ENCODE measurements at regions not wholly inside any gene's neighbourhood (a gene's known extent, or its start where the extent isn't known, plus 50 kb on each side); places are given as distances from the start of the nearest gene placed in this dataset.

DNA sequence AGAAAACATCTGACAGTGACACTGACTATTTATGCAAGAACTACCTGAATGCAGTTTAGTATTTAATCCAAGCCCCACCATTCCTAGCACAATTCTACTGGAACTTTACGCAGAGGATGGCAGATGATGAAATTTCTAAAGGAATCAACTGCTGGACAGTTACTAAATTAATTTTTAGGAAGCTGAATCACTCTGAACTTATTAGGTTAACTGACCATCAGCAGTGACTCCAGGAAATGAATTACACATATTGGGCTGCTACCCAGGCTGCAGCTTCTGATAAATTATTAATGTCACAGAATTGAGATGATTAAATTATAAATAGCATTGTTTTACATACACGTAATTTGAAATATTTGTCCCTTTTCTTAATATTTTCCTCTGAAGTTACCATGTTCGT, 250.8 kb downstream of the TMEM182 start:
- H3K27me3 ChIP-seq = no peaks in the 10 kb centered on the region
- no peaks in the 10 kb centered on the region for H3K4me1 ChIP-seq
- no peaks in the 10 kb centered on the region for H3K9me3 ChIP-seq
- no peak overlapping the region for H3K27ac ChIP-seq
- no peak for TF ChIP-seq POLR2A (IDR thresholded peaks at IDR 0.05)
- no peaks in the 10 kb centered on the region for H3K36me3 ChIP-seq
- no peak for ATAC-seq (ENCODE audit: low FRiP score in 2 of 2)
- H3K4me3 ChIP-seq = no peak overlapping the region
- WGBS, 2 donors = 79 to 85% methylated on average over 3 of the region's 3 CpGs
- no peak for DNase-seq

DNA sequence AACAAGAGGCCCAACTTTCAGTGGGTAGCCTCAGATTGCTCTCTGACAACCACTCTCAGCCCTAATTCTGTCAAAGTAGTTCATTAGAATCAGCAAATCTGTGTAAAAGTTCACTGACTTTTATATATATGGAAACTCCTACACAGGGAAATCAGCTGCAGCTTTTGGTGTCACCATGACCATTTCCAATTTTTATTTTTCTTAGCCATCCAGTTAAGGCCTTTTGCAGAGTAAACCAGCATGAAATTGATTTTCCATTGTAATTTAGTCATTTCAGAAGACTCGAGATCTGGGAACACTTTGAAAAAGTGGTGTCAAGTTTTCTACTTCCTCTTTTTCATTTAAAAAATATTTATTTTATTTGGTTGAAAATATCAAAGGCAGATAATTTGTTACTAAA, 263.2 kb downstream of the TMEM182 start:
- TF ChIP-seq POLR2A (IDR thresholded peaks at IDR 0.05) (no peak), EP300 (IDR thresholded peaks at IDR 0.05) (no peak), POLR2AphosphoS5 (IDR thresholded peaks at IDR 0.05) (no peak)
- TF ChIP-seq, protein P1, sequence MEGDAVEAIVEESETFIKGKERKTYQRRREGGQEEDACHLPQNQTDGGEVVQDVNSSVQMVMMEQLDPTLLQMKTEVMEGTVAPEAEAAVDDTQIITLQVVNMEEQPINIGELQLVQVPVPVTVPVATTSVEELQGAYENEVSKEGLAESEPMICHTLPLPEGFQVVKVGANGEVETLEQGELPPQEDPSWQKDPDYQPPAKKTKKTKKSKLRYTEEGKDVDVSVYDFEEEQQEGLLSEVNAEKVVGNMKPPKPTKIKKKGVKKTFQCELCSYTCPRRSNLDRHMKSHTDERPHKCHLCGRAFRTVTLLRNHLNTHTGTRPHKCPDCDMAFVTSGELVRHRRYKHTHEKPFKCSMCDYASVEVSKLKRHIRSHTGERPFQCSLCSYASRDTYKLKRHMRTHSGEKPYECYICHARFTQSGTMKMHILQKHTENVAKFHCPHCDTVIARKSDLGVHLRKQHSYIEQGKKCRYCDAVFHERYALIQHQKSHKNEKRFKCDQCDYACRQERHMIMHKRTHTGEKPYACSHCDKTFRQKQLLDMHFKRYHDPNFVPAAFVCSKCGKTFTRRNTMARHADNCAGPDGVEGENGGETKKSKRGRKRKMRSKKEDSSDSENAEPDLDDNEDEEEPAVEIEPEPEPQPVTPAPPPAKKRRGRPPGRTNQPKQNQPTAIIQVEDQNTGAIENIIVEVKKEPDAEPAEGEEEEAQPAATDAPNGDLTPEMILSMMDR (IDR thresholded peaks at IDR 0.05) = no peak
- Histone ChIP-seq H3K4me1 (no peaks in the 10 kb centered on the region), H3K9me3 (no peaks in the 10 kb centered on the region), H3K27me3 (no peaks in the 10 kb centered on the region), H3K27ac (no peak overlapping the region), H3K4me3 (no peak overlapping the region), H3K36me3 (no peaks in the 10 kb centered on the region)
- ATAC-seq (ENCODE audit: low FRiP score in 2 of 2) (no peak), DNase-seq (no peak)
- 71 to 76% methylated on average over 1 of the region's 1 CpG for WGBS, 2 donors

DNA sequence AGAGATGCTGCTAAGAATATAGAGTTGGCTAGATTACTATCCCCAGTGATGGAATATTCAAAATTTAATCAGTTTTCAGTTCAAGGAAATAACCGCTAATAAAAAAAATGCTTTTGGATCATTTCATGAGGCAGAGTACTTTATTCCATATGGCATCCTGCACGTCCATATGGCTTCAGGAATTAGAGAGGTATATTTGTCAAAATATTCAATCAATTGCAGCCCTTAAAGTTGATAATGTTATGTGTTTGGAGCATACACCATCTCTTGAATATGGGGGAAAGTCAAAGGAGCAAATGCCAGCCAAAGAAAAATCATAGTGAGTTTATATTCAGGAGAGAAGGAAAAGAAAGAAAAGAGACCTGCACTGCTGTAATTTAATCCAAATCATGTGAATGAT, 266.4 kb downstream of the TMEM182 start:
- TF ChIP-seq EP300 (IDR thresholded peaks at IDR 0.05) (no peak), POLR2A (IDR thresholded peaks at IDR 0.05) (no peak), POLR2AphosphoS5 (IDR thresholded peaks at IDR 0.05) (no peak)
- TF ChIP-seq, protein P1 (IDR thresholded peaks at IDR 0.05) = no peak
- H3K27ac ChIP-seq = no peak overlapping the region
- DNase-seq = no peak
- H3K36me3 ChIP-seq = no peaks in the 10 kb centered on the region
- H3K9me3 ChIP-seq = no peaks in the 10 kb centered on the region
- no peak for ATAC-seq (ENCODE audit: low FRiP score in 2 of 2)
- H3K27me3 ChIP-seq = no peaks in the 10 kb centered on the region
- 70 to 77% methylated on average over 2 of the region's 2 CpGs for WGBS, 2 donors
- no peak overlapping the region for H3K4me3 ChIP-seq
- H3K4me1 ChIP-seq = no peaks in the 10 kb centered on the region
